LNCaP clone FGC (cell line): ENCODE measurements at regions not wholly inside any gene's neighbourhood (a gene's known extent, or its start where the extent isn't known, plus 50 kb on each side); places are given as distances from the start of the nearest gene placed in this dataset.

ENCODE experiments used
- DNase-seq: peaks from one replicate; pipeline ENCODE4 v3.0.0-alpha.2; 2011; ENCODE audit warnings: low read depth
- H3K4me3 ChIP-seq: 2 replicates; pipeline ENCODE4 v1.5.1; 2011; ENCODE audit warnings: mild to moderate bottlenecking, low read depth, low read length, control low read depth
- TF ChIP-seq, protein P1 (sequence below): IDR thresholded peaks from 2 replicates; pipeline ENCODE4 v1.5.1; 2012; ENCODE audit warnings: mild to moderate bottlenecking; ENCODE audit not compliant: control insufficient read depth, insufficient read depth; ENCODE audit errors: extremely low read depth

DNA sequence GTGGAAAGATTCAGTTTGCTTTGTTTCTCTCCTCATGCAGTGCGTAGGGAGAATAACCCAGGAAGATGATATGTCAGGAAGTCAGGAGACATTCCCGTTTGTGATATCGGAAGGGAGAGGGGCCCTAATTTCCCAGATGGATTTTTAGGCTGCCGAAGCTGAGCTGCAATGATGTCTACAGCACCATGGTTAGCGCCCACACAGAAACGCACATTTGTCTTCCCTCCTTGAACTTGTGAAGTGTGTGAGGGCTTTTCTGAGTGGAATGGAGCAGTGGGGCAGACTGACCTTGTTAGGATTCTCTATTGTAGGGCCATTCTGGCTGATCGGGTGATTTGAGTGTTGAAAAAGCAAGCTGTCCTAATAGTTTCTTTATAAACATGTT lies 191.3 kb upstream of the ARG1 start:
- DNase-seq, result no peak
- H3K4me3 ChIP-seq, result no peak overlapping the region
- TF ChIP-seq, protein P1, sequence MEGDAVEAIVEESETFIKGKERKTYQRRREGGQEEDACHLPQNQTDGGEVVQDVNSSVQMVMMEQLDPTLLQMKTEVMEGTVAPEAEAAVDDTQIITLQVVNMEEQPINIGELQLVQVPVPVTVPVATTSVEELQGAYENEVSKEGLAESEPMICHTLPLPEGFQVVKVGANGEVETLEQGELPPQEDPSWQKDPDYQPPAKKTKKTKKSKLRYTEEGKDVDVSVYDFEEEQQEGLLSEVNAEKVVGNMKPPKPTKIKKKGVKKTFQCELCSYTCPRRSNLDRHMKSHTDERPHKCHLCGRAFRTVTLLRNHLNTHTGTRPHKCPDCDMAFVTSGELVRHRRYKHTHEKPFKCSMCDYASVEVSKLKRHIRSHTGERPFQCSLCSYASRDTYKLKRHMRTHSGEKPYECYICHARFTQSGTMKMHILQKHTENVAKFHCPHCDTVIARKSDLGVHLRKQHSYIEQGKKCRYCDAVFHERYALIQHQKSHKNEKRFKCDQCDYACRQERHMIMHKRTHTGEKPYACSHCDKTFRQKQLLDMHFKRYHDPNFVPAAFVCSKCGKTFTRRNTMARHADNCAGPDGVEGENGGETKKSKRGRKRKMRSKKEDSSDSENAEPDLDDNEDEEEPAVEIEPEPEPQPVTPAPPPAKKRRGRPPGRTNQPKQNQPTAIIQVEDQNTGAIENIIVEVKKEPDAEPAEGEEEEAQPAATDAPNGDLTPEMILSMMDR, result no peak

DNA sequence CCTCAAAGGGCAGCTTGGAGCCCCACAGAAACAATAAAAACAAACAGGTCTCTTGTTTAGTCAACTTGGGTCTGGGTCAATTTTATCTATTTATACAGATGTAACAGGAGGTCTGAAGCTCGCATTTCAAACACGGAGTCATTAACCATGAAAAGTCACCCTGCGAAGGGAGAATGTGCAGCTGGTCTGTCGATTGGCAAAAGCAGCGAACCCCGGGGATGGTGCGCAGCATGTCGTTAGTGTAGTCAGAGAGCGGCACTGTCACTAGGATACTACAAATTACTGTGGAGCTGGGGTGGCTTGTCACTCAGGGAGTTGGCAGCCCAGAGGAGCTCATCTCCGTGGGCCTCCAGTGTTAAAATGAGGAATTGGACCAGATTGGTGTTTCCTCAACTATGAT lies 190.4 kb upstream of the ARG1 start:
- TF ChIP-seq, protein P1, result no peak
- DNase-seq, result no peak
- no peak overlapping the region for H3K4me3 ChIP-seq

DNA sequence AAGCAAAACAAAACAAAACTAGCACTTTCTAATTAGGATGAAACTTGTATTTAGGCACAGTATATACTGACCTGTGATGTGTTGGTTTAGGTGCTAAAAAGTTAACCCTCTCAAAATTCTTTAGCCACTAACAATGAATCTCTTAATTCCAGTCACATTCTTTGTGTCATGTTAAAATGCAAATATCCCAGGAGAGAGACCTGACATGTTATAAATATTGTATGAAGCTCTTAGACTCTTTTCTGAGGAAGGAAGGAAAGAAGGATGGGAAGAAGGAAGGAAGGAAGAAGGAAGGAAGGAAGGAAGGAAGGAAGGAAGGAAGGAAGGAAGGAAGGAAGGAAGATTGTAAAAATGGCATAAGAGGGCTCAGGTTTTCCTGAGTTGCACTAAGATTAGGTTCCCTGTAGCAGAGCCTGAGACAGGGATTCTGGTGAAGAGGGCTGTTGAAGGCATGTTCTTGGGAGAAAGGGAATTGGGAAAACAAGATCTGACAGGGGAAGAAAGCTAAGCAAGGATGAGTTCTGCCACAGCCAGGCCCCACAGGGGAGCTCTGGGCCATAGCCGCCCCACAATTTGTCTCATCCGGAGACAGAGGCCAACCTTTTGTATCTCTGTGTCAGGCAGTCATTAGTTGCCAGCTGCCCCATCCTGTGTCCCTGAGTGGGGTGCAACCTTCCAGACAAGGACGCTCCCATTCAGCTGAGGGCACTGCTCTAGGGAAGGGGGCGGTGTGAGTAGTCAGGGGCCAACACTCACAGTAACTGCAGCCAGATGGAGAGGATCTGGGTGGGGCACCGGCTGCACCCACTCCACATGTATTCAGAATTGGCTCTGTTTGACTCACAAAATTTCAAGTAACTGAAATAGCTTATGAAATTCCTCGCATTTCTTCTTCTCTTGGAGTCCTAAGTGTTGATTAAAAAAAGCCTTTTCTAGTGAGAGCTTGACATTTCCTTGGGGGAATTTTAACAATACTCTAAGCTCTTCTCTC lies 189.3 kb upstream of the ARG1 start:
- TF ChIP-seq, protein P1, result no peak
- H3K4me3 ChIP-seq, result no peak overlapping the region
- DNase-seq, result no peak

DNA sequence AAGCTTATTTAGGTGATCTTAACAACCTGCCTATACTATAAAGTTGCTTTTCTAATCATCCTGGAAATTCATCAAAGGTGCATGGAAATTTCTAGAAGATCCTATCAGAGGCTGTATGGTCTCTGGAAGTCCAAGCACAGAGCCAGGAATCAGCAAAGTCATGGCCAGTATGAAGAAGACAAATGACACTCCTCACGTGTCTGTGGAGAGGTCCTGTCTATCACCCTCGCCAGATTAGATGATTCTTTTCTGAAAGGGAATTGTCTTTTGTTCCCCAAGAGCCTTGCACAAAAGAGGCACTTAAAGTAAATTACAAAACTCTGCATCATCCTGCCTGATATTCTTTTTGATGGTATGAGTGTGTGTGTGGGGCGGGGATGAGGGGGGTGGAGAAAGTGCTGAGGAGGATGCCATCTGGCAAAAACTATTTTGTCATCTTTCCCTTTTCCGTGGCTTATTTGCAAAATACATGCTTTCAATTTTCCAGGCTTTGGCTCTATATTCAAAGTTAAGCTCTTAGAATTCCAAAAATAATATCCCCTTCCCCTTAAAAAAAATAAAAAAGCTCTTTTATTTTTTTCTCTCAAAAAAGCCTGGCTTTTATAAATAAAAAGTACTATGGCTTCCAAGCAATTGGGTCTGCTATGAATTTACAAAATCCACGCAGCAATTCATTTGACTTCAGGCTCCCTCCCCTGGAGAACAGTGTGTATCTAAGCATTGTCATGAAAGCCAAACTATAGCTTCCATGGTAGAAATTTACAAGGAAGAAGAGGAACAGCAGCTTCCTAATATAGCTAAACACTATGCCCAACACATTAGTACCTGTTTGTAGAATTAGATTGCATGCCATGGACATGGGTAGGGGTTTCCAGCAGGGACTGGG lies 185.2 kb upstream of the ARG1 start:
- TF ChIP-seq, protein P1, result no peak
- DNase-seq, result no peak
- H3K4me3 ChIP-seq, result no peak overlapping the region

DNA sequence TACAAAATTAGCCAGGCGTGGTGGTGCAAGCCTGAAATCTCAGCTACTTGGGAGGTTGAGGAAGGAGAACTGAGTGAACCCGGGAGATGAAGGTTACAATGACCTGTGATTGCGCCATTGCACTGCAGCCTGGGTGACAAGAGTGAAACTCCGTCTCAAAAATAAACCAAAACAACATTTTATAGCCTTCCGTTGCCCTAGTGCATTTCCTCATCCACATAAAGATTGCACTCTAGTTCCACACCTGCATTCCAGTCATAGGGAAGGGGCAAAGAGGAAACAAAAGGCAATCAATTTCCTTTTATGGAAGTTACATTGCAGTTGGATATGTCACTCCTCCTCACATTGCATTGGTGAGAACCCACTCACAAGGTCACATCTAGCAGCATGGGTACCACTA lies 182.7 kb upstream of the ARG1 start:
- TF ChIP-seq, protein P1, result no peak

DNA sequence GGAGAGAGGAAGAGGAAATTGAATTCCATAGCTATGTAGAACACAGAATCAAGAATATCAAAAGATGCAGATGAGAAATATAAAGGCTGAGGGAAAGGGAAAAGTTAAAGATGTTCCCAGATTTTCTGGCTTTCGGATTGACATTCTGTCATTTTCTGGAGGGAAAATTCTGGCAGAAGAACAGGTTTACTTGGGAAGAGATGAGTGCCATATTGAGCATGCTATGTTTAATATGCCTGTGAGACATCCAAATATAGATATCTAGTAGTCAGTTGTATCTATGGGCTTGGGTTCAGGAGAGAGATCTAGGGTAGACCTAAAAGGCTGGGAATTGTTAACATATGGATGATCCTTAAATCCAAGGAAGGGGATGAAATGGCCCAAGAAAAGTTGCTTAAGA lies 181.9 kb upstream of the ARG1 start:
- TF ChIP-seq, protein P1, result no peak
- DNase-seq, result no peak

More for the DNA sequence above, 182.7 kb upstream of the ARG1 start:
- no peak overlapping the region for H3K4me3 ChIP-seq
- no peak for DNase-seq

More for the DNA sequence above, 181.9 kb upstream of the ARG1 start:
- H3K4me3 ChIP-seq, result no peak overlapping the region
